MCF 10A (cell line): ENCODE measurements at regions not wholly inside any gene's neighbourhood (a gene's known extent, or its start where the extent isn't known, plus 50 kb on each side); places are given as distances from the start of the nearest gene placed in this dataset.

Source experiments
- BruUV-seq: library from RNA; stranded (reverse); fragments of 400-500 nt; replicated peaks from 2 replicates; lab custom pipeline; 2021; lab: Mats Ljungman, UMichigan
- CTCF ChIA-PET: fragments of 300-600 bp; sonication (Branson Sonifier 250); formaldehyde crosslinking; extraction: SDS; loops from one replicate; lab custom pipeline; 2021; ENCODE audit warnings: antibody characterized with exemption, inconsistent platforms; lab: Yijun Ruan, JAX
- POLR2A ChIA-PET: fragments of 300-600, 350-650 bp; sonication (Branson Sonifier 250); formaldehyde crosslinking; extraction: SDS; loops from one replicate; lab custom pipeline; 2020; ENCODE audit warnings: antibody characterized with exemption, inconsistent platforms; lab: Yijun Ruan, JAX
- DNase-seq: peaks from one replicate; pipeline ENCODE4 v3.0.0-alpha.2; 2018; ENCODE audit not compliant: unreplicated experiment
- H3K27ac Mint-ChIP-seq: one replicate; pipeline ENCODE4 v1.8.0; 2022; ENCODE audit warnings: mild to moderate bottlenecking, low read depth, mixed read lengths; ENCODE audit not compliant: unreplicated experiment
- H3K27me3 Mint-ChIP-seq: one replicate; pipeline ENCODE4 v1.8.0; 2022; ENCODE audit warnings: mixed read lengths; ENCODE audit not compliant: insufficient read depth, unreplicated experiment
- H3K36me3 Mint-ChIP-seq: one replicate; pipeline ENCODE4 v1.8.0; 2022; ENCODE audit warnings: mild to moderate bottlenecking, moderate library complexity, mixed read lengths; ENCODE audit not compliant: insufficient read depth, unreplicated experiment
- H3K4me1 Mint-ChIP-seq: one replicate; pipeline ENCODE4 v1.8.0; 2022; ENCODE audit warnings: mixed read lengths; ENCODE audit not compliant: insufficient read depth, unreplicated experiment
- H3K4me3 Mint-ChIP-seq: one replicate; pipeline ENCODE4 v1.8.0; 2022; ENCODE audit warnings: mild to moderate bottlenecking, moderate library complexity, mixed read lengths; ENCODE audit not compliant: unreplicated experiment
- H3K9me3 Mint-ChIP-seq: one replicate; pipeline ENCODE4 v1.8.0; 2022; ENCODE audit warnings: mixed read lengths; ENCODE audit not compliant: unreplicated experiment
- intact Hi-C: fragments of 100-400 bp; cut with micrococcal nuclease; formaldehyde crosslinking; loops from 2 replicates; pipeline ENCODE4 v1.14.1; 2022
- TF ChIP-seq, protein P1 (sequence below): fragments of 200-600 bp; IDR thresholded peaks from one replicate; pipeline ENCODE4 v1.8.0; 2022; ENCODE audit warnings: antibody characterized with exemption, mild to moderate bottlenecking; ENCODE audit not compliant: unreplicated experiment

- TF ChIP-seq, protein P1, sequence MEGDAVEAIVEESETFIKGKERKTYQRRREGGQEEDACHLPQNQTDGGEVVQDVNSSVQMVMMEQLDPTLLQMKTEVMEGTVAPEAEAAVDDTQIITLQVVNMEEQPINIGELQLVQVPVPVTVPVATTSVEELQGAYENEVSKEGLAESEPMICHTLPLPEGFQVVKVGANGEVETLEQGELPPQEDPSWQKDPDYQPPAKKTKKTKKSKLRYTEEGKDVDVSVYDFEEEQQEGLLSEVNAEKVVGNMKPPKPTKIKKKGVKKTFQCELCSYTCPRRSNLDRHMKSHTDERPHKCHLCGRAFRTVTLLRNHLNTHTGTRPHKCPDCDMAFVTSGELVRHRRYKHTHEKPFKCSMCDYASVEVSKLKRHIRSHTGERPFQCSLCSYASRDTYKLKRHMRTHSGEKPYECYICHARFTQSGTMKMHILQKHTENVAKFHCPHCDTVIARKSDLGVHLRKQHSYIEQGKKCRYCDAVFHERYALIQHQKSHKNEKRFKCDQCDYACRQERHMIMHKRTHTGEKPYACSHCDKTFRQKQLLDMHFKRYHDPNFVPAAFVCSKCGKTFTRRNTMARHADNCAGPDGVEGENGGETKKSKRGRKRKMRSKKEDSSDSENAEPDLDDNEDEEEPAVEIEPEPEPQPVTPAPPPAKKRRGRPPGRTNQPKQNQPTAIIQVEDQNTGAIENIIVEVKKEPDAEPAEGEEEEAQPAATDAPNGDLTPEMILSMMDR = no peak
- Mint-ChIP-seq H3K9me3 (no peaks in the 10 kb centered on the region), H3K4me3 (no peak overlapping the region), H3K27me3 (no peaks in the 10 kb centered on the region), H3K27ac (no peak overlapping the region), H3K4me1 (no peaks in the 10 kb centered on the region), H3K36me3 (no peaks in the 10 kb centered on the region)
- no peak for DNase-seq
- intact Hi-C loops = no loop called here
- BruUV-seq = no TSS peak
- CTCF ChIA-PET = no interaction called here
- POLR2A ChIA-PET = interaction anchor here (0.8 kb wide), 1 partner anchor 681 kb away, joined by 8 read pairs; no protein-coding TSS in a partner anchor
Observed at GRCh38 chr1:95427525-95427924, 193.5 kb downstream of the RWDD3 start.

DNA sequence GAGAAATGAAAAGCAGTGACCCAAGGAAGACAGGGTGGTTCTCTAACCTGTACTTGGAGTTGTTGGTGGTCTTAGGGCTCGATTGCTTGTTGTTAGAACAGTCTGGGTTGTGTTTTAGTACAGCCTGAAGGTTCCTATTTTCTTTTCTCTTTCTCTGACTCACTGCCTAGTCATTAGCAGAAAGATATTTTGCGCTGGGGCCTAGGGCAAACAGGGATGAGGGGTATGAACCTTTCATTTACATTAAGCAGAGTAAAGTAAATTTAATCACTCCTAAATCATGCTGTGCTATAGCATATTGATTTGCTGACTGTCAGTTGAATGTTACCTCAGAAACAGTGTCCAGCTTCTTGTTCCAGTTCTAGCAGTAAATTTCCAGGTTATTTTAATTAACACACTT lies 197.2 kb downstream of the RWDD3 start:
- TF ChIP-seq, protein P1 = no peak
- no peak overlapping the region for H3K4me3 Mint-ChIP-seq
- no TSS peak for BruUV-seq
- H3K27ac Mint-ChIP-seq = no peak overlapping the region
- CTCF ChIA-PET = no interaction called here
- no peaks in the 10 kb centered on the region for H3K27me3 Mint-ChIP-seq
- peak; percentile 3 for DNase-seq
- intact Hi-C loops = no loop called here
- no peaks in the 10 kb centered on the region for H3K36me3 Mint-ChIP-seq
- no peaks in the 10 kb centered on the region for H3K4me1 Mint-ChIP-seq
- H3K9me3 Mint-ChIP-seq = no peaks in the 10 kb centered on the region
- POLR2A ChIA-PET = no interaction called here

- Mint-ChIP-seq H3K4me3 (no peak overlapping the region), H3K9me3 (no peaks in the 10 kb centered on the region), H3K36me3 (no peaks in the 10 kb centered on the region), H3K27me3 (no peaks in the 10 kb centered on the region), H3K27ac (no peak overlapping the region), H3K4me1 (no peaks in the 10 kb centered on the region)
- POLR2A ChIA-PET = interaction anchor here (0.6 kb wide), 1 partner anchor 96 kb away, joined by 3 read pairs; no protein-coding TSS in a partner anchor
- TF ChIP-seq, protein P1 = no peak
- no peak for DNase-seq
- BruUV-seq = no TSS peak
- CTCF ChIA-PET = no interaction called here
- intact Hi-C loops = no loop called here
Observed at GRCh38 chr1:95435611-95436010, 201.6 kb downstream of the RWDD3 start.

DNA sequence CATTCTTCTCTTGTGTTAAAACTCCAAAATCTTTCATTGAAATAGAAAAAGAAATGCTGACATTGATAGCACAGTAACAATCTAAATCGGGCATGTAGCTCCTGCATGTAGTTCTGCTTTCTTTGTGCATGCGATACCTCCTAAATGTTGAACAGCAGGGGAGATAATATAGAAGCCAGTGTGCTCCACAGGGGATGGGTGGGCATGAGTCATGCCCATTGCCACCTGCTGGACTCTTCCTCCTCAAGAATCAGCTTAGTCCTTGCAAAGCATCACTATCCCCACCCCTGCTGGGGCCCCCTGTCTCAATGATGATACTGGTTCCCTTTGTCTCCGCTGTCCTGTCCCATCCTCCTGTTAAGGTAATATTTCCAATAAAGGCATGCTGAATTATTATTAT lies 203.0 kb downstream of the RWDD3 start:
- H3K9me3 Mint-ChIP-seq = no peaks in the 10 kb centered on the region
- H3K4me1 Mint-ChIP-seq = no peaks in the 10 kb centered on the region
- TF ChIP-seq, protein P1 = no peak
- intact Hi-C loops = no loop called here
- no peaks in the 10 kb centered on the region for H3K36me3 Mint-ChIP-seq
- H3K4me3 Mint-ChIP-seq = no peak overlapping the region
- ChIA-PET CTCF (interaction anchor here (0.5 kb wide), 1 partner anchor 173 kb away, joined by 3 read pairs; no protein-coding TSS in a partner anchor), POLR2A (no interaction called here)
- no peak for DNase-seq
- no TSS peak for BruUV-seq
- no peak overlapping the region for H3K27ac Mint-ChIP-seq
- H3K27me3 Mint-ChIP-seq = no peaks in the 10 kb centered on the region
